NB4 (cell line): ENCODE measurements at regions not wholly inside any gene's neighbourhood (a gene's known extent, or its start where the extent isn't known, plus 50 kb on each side); places are given as distances from the start of the nearest gene placed in this dataset.

Experiments
- DNase-seq: peaks from one replicate; pipeline ENCODE4 v3.0.0; 2010; ENCODE audit warnings: low read depth
- H3K4me3 ChIP-seq: one replicate; pipeline ENCODE4 v1.5.1; 2011; ENCODE audit warnings: mild to moderate bottlenecking, low read depth, low read length, moderate library complexity
- MYC ChIP-seq: IDR thresholded peaks from 2 replicates; pipeline ENCODE4 v1.6.1; 2011; ENCODE audit warnings: low read depth, low read length
- POLR2A ChIP-seq: IDR thresholded peaks from 2 replicates; pipeline ENCODE4 v1.6.1; 2011; ENCODE audit warnings: mild to moderate bottlenecking; ENCODE audit not compliant: insufficient read length; ENCODE audit errors: extremely low read depth
- TF ChIP-seq, protein P1 (sequence below): IDR thresholded peaks from 2 replicates; pipeline ENCODE4 v1.6.1; 2011; ENCODE audit warnings: low read depth, low read length
- TF ChIP-seq, protein P2 (sequence below): IDR thresholded peaks from one replicate; pipeline ENCODE4 v1.5.1; 2012; ENCODE audit warnings: low read depth, low read length

DNA sequence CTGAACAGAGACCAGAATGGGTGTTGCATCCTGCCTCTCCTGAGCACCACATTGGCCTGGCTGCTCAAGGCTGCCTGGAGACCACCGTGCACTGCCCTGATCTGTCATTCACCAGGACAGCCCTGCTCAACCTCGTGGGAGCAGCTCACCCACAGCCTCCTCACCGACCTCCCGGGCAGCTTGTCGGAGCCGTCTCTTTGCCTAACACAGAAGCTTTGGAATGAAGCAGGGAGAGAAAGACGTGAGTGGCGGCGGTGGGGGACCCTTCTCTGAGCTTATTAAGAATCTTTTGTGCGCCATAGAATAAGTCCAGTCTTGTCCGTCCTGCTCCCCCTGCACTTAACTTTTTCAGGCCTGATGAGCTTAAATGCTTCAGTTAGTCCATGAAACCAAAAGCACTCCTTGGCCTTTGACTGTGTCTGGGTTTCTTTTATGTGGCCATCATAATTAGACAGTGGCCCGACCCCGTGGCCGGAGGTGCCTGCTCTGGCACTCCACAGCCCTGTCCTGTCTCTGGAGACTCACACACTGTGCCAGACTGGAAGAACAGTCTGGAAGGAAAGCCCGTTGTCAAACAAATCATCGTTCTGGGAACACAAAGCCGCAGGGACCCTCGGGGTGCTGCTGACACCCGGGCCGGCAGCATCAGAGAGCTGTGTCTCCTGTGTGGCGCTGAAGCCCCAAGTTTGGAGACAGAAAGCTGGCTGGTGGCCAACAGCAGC lies 192.8 kb downstream of the BCOR start:
- DNase-seq = no peak
- TF ChIP-seq, protein P1, sequence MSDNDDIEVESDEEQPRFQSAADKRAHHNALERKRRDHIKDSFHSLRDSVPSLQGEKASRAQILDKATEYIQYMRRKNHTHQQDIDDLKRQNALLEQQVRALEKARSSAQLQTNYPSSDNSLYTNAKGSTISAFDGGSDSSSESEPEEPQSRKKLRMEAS = no peak
- no peak for TF ChIP-seq MYC
- TF ChIP-seq, protein P2, sequence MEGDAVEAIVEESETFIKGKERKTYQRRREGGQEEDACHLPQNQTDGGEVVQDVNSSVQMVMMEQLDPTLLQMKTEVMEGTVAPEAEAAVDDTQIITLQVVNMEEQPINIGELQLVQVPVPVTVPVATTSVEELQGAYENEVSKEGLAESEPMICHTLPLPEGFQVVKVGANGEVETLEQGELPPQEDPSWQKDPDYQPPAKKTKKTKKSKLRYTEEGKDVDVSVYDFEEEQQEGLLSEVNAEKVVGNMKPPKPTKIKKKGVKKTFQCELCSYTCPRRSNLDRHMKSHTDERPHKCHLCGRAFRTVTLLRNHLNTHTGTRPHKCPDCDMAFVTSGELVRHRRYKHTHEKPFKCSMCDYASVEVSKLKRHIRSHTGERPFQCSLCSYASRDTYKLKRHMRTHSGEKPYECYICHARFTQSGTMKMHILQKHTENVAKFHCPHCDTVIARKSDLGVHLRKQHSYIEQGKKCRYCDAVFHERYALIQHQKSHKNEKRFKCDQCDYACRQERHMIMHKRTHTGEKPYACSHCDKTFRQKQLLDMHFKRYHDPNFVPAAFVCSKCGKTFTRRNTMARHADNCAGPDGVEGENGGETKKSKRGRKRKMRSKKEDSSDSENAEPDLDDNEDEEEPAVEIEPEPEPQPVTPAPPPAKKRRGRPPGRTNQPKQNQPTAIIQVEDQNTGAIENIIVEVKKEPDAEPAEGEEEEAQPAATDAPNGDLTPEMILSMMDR = no peak
- no peak for TF ChIP-seq POLR2A
- no peak overlapping the region for H3K4me3 ChIP-seq

GRCh38 chrX:39905538-39905891 lies 192.2 kb downstream of the BCOR start:
- no peak overlapping the region for H3K4me3 ChIP-seq
- TF ChIP-seq POLR2A (no peak), MYC (0 out of 2 replicates have a peak, but pooled peaks have one; percentile 9)
- TF ChIP-seq, protein P1 = peak; percentile 31; the same call in 1 of the 2 replicates
- no peak for DNase-seq

DNA sequence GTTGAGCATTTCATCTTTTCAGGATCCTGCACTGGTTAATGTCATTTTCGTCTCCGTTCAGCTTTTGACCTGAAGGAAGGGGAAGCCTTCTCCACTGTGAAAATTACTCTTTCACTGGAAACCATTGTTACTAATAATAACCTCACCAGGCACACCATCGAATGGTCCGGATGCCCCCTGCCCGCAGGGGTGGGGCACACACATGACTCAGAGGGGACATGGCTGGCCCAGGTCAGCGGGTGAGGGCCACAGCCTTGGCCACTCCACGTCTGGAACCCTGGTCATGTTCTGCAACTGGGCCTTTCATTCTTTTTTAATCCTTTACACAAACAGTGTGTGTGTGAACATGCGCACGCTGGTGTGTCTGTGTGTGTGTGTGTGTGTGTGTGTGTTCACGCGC lies 191.8 kb downstream of the BCOR start:
- H3K4me3 ChIP-seq = no peak overlapping the region
- no peak for TF ChIP-seq MYC
- TF ChIP-seq, protein P1 = no peak
- no peak for TF ChIP-seq POLR2A
- TF ChIP-seq, protein P2 = no peak
- no peak for DNase-seq

- DNase-seq = peak; percentile 76
- no peak overlapping the region for H3K4me3 ChIP-seq
- TF ChIP-seq POLR2A = no peak
- peak; percentile 66 for TF ChIP-seq MYC
- TF ChIP-seq, protein P2 = no peak
- TF ChIP-seq, protein P1 = peak; percentile 82
Measured at GRCh38 chrX:39907964-39908661, 189.6 kb downstream of the BCOR start.

DNA sequence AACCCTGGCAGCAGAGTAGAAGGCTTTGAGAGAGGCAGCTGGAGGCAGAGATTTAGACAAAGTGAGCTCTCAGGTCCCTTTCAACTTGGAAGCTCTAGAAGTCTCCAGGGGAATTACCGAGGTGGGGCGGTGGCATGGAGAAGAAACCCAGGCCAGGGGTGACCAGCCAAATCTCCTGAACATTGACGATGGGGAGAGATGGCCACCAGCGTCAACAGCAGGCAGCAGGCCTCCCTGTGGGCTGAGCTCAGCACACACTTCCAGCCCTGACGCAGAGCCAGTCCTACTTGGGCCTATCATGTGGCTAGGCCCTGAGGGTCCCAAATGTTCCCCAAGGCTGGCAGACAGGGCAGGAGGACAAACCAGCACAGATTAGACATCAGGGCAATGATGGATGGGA lies 187.8 kb downstream of the BCOR start:
- TF ChIP-seq, protein P1 = no peak
- no peak for TF ChIP-seq POLR2A
- TF ChIP-seq MYC = no peak
- TF ChIP-seq, protein P2 = no peak
- no peak overlapping the region for H3K4me3 ChIP-seq
- DNase-seq = no peak

DNA sequence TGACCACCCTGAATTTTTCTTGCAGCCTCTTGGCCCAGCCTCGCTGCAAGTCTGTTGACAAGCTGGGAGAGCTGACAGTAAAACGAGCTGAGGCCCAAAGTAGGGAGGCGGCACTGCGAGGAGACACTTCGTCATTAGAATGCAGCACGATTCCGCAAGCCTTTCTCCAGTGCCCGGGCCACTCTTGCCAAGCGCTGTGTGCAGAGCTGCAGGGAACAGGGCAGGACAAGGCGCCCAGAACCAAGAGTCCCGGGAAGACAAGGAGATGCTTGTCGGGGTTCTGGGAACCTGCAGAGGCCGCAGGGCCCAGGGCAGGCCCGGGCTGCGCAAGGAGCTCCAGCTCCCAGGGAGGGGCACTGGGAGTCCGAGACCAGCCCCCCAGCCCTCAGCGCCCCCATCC lies 187.1 kb downstream of the BCOR start:
- DNase-seq = no peak
- H3K4me3 ChIP-seq = no peak overlapping the region
- TF ChIP-seq, protein P1 = no peak
- TF ChIP-seq MYC = no peak
- TF ChIP-seq, protein P2 = no peak
- no peak for TF ChIP-seq POLR2A
